IMR-90 (cell line): ENCODE measurements at regions not wholly inside any gene's neighbourhood (a gene's known extent, or its start where the extent isn't known, plus 50 kb on each side); places are given as distances from the start of the nearest gene placed in this dataset.

Experiments used
- ATAC-seq: fragments of 200-7000 bp; cut with Tn5 transposase; 2 replicates; pipeline ENCODE4 v1.9.1; 2020; ENCODE audit warnings: low read depth, mild to moderate bottlenecking, moderate library complexity
- BruUV-seq: library from RNA; stranded (reverse); fragments of 400-500 nt; replicated peaks from 2 replicates; lab custom pipeline; 2021; lab: Mats Ljungman, UMichigan
- CTCF ChIA-PET: fragments of 300-600 bp; formaldehyde crosslinking; extraction: SDS; loops from one replicate; lab custom pipeline; 2021; ENCODE audit warnings: antibody characterized with exemption; lab: Yijun Ruan, JAX
- POLR2A ChIA-PET: fragments of 300-600 bp; sonication (Branson Sonifier 250); formaldehyde crosslinking; loops from one replicate; lab custom pipeline; 2022; ENCODE audit warnings: antibody characterized with exemption; ENCODE audit not compliant: unreplicated experiment; lab: Charles Lee
- DNase-seq: peaks from one replicate; pipeline ENCODE4 v3.0.0; 2013
- H2AFZ ChIP-seq: replicated peaks from 2 replicates; pipeline ENCODE3; 2013; ENCODE audit warnings: low read length, mild to moderate bottlenecking; ENCODE audit not compliant: poor library complexity
- H2AK5ac ChIP-seq: 2 replicates; pipeline ENCODE4 v1.6.1; 2013; ENCODE audit warnings: low read depth, low read length, inconsistent platforms
- H2AK9ac ChIP-seq: replicated peaks from 2 replicates; pipeline ENCODE3; 2013; ENCODE audit warnings: mild to moderate bottlenecking, low read depth, low read length, moderate library complexity; ENCODE audit not compliant: poor library complexity
- H2BK120ac ChIP-seq: 2 replicates; pipeline ENCODE4 v1.6.1; 2013; ENCODE audit warnings: low read depth, low read length, inconsistent platforms
- H2BK15ac ChIP-seq: 3 replicates; pipeline ENCODE4 v1.6.1; 2013; ENCODE audit warnings: low read depth, low read length, inconsistent platforms
- H2BK20ac ChIP-seq: 2 replicates; pipeline ENCODE4 v1.6.1; 2013; ENCODE audit warnings: low read depth, mild to moderate bottlenecking, inconsistent platforms, low read length, moderate library complexity
- H2BK5ac ChIP-seq: 2 replicates; pipeline ENCODE4 v1.6.1; 2013; ENCODE audit warnings: mild to moderate bottlenecking, low read depth, low read length, inconsistent platforms; ENCODE audit not compliant: poor library complexity, severe bottlenecking
- H3K14ac ChIP-seq: replicated peaks from 2 replicates; pipeline ENCODE4 v1.6.1; 2013; ENCODE audit warnings: low read depth, low read length, inconsistent platforms
- H3K18ac ChIP-seq: 2 replicates; pipeline ENCODE4 v1.6.1; 2013; ENCODE audit warnings: low read depth, low read length, control low read depth
- H3K23ac ChIP-seq: 2 replicates; pipeline ENCODE4 v1.6.1; 2013; ENCODE audit warnings: low read depth, low read length, inconsistent platforms
- H3K27ac ChIP-seq: 2 replicates; pipeline ENCODE4 v1.5.1; 2013; ENCODE audit warnings: mild to moderate bottlenecking, control low read depth, low read length; ENCODE audit not compliant: insufficient read depth
- H3K27me3 ChIP-seq: 2 replicates; pipeline ENCODE4 v1.6.1; 2013; ENCODE audit warnings: low read length; ENCODE audit not compliant: control insufficient read depth, insufficient read depth
- H3K36me3 ChIP-seq: 2 replicates; pipeline ENCODE4 v1.6.1; 2013; ENCODE audit warnings: low read length, mixed read lengths; ENCODE audit not compliant: control insufficient read depth, insufficient read depth
- H3K4ac ChIP-seq: 2 replicates; pipeline ENCODE4 v1.6.1; 2013; ENCODE audit warnings: low read depth, low read length, inconsistent platforms
- H3K4me1 ChIP-seq: 2 replicates; pipeline ENCODE4 v1.6.1; 2013; ENCODE audit warnings: low read length, mixed read lengths; ENCODE audit not compliant: control insufficient read depth, insufficient read depth
- H3K4me2 ChIP-seq: 2 replicates; pipeline ENCODE4 v1.6.1; 2013; ENCODE audit warnings: low read depth, mild to moderate bottlenecking, control low read depth, low read length, moderate library complexity
- H3K4me3 ChIP-seq: 2 replicates; pipeline ENCODE4 v1.5.1; 2013; ENCODE audit warnings: low read depth, mild to moderate bottlenecking, control low read depth, low read length, moderate library complexity; ENCODE audit not compliant: insufficient read depth
- H3K56ac ChIP-seq: 2 replicates; pipeline ENCODE4 v1.6.1; 2013; ENCODE audit warnings: low read length, inconsistent platforms; ENCODE audit not compliant: insufficient read depth; ENCODE audit errors: extremely low read depth
- H3K79me1 ChIP-seq, 2 experiments: 2 replicates each; pipeline ENCODE4 v1.6.1; 2013; ENCODE audit warnings: low read length in 2 of 2, inconsistent platforms in 1 of 2, low read depth in 1 of 2
- H3K9ac ChIP-seq: 2 replicates; pipeline ENCODE4 v1.6.1; 2013; ENCODE audit warnings: low read depth, low read length, control low read depth
- H3K9me1 ChIP-seq: 2 replicates; pipeline ENCODE4 v1.6.1; 2013; ENCODE audit warnings: low read length, inconsistent platforms; ENCODE audit not compliant: insufficient read depth
- H3K9me3 ChIP-seq: 2 replicates; pipeline ENCODE4 v1.6.1; 2013; ENCODE audit warnings: low read length; ENCODE audit not compliant: control insufficient read depth, insufficient read depth
- H4K20me1 ChIP-seq: 2 replicates; pipeline ENCODE4 v1.6.1; 2013; ENCODE audit warnings: low read length, inconsistent platforms; ENCODE audit not compliant: insufficient read depth
- H4K5ac ChIP-seq: 2 replicates; pipeline ENCODE4 v1.6.1; 2013; ENCODE audit warnings: mild to moderate bottlenecking, low read depth, low read length, control low read depth
- H4K8ac ChIP-seq, 2 experiments: 2 replicates each; pipeline ENCODE4 v1.6.1; 2013; ENCODE audit warnings: low read depth in 2 of 2, low read length in 2 of 2, control low read depth in 1 of 2, inconsistent platforms in 1 of 2
- H4K91ac ChIP-seq: 2 replicates; pipeline ENCODE4 v1.6.1; 2013; ENCODE audit warnings: low read depth, low read length, inconsistent platforms; ENCODE audit not compliant: insufficient read depth
- BHLHE40 ChIP-seq: fragments of 150-350 bp; IDR thresholded peaks from 2 replicates; pipeline ENCODE4 v1.6.1; 2016; ENCODE audit warnings: mild to moderate bottlenecking, low read depth, low read length
- CHD1 ChIP-seq: IDR thresholded peaks from 2 replicates; pipeline ENCODE4 v1.6.1; 2012; ENCODE audit warnings: low read depth, low read length, improper control_type of control experiment
- ELK1 ChIP-seq: fragments of 150-350 bp; IDR thresholded peaks from 2 replicates; pipeline ENCODE4 v1.6.1; 2016; ENCODE audit warnings: low read depth, mild to moderate bottlenecking, low read length, moderate library complexity, borderline replicate concordance
- FOS ChIP-seq: fragments of 150-350 bp; IDR thresholded peaks from 2 replicates; pipeline ENCODE4 v1.6.1; 2016; ENCODE audit warnings: low read depth, low read length
- NFE2L2 ChIP-seq: fragments of 150-350 bp; IDR thresholded peaks from 2 replicates; pipeline ENCODE4 v1.6.1; 2016; ENCODE audit warnings: low read depth, mild to moderate bottlenecking, low read length
- POLR2A ChIP-seq: IDR thresholded peaks from 2 replicates; pipeline ENCODE4 v1.6.1; 2012; ENCODE audit warnings: mild to moderate bottlenecking, low read depth, low read length
- RFX5 ChIP-seq: IDR thresholded peaks from 2 replicates; pipeline ENCODE4 v1.8.0; 2012; ENCODE audit warnings: low read depth, mild to moderate bottlenecking, low read length, moderate library complexity
- SMC3 ChIP-seq: fragments of 150-350 bp; IDR thresholded peaks from 2 replicates; pipeline ENCODE4 v1.6.1; 2016; ENCODE audit warnings: low read depth, mild to moderate bottlenecking, antibody characterized with exemption, low read length, moderate library complexity
- WGBS, 2 experiments: methylation state at CpG; one replicate each; pipeline versions ENCODE4 v1.1.5 to v1.1.7; 2013; ENCODE audit warnings: missing lambda C conversion rate in 2 of 2; ENCODE audit not compliant: insufficient read length in 1 of 2; ENCODE audit errors: extremely low coverage in 2 of 2; 5-methylcytosine and 5-hydroxymethylcytosine counted together
- dilution Hi-C: fragments of 300-500 bp; cut with HindIII; formaldehyde crosslinking; loops from one replicate; pipeline ENCODE4 v1.14.3; 2018; ENCODE audit warnings: low sequenced_read_pairs; ENCODE audit not compliant: unreplicated experiment
- in situ Hi-C: fragments of 300-500 bp; cut with MboI; formaldehyde crosslinking; loops from 3 replicates; pipeline ENCODE4 v1.14.3; 2019; ENCODE audit warnings: low sequenced_read_pairs, inconsistent platforms, mixed read lengths
- intact Hi-C: fragments of 100-400 bp; cut with micrococcal nuclease; formaldehyde crosslinking; loops from 2 replicates; pipeline ENCODE4 v1.10.0; 2022
- TF ChIP-seq, protein P1 (sequence below): fragments of 150-350 bp; IDR thresholded peaks from 2 replicates; pipeline ENCODE4 v1.6.1; 2017; ENCODE audit warnings: mild to moderate bottlenecking, antibody characterized with exemption, low read length, low read depth

- Histone ChIP-seq H3K18ac (no peak overlapping the region), H3K4me1 (no peaks in the 10 kb centered on the region), H2BK5ac (no peak overlapping the region), H3K4ac (no peak overlapping the region), H2AFZ (no peak overlapping the region), H4K91ac (no peak overlapping the region), H2AK5ac (no peak overlapping the region), H4K5ac (no peak overlapping the region), H3K27me3 (no peaks in the 10 kb centered on the region), H3K9me1 (no peaks in the 10 kb centered on the region), H3K23ac (no peak overlapping the region), H3K79me1 (no peaks in the 10 kb centered on the region), H3K9ac (no peak overlapping the region), H3K36me3 (no peaks in the 10 kb centered on the region), H3K14ac (no peak overlapping the region), H4K20me1 (no peaks in the 10 kb centered on the region), H2BK120ac (no peak overlapping the region), H2AK9ac (no peak overlapping the region), H2BK20ac (no peak overlapping the region), H2BK15ac (no peak overlapping the region), H3K4me2 (no peak overlapping the region), H3K9me3 (no peaks in the 10 kb centered on the region), H4K8ac (no peak overlapping the region), H3K56ac (no peak overlapping the region), H3K4me3 (no peak overlapping the region), H3K27ac (no peak overlapping the region)
- in situ Hi-C loops (no loop called here), intact Hi-C loops (no loop called here), dilution Hi-C loops (no loop called here)
- ATAC-seq (no peak), DNase-seq (no peak)
- CTCF ChIA-PET, result interaction anchor here (0.7 kb wide), 1 partner anchor 207 kb away, joined by 3 read pairs; no protein-coding TSS in a partner anchor
- WGBS, 2 experiments, result 80% methylated on average over 4 of the region's 5 CpGs; no CpG with 5 or more reads in 1 of the 2 experiments
- TF ChIP-seq NFE2L2 (no peak), SMC3 (no peak), FOS (no peak), RFX5 (no peak), BHLHE40 (no peak), ELK1 (no peak), CHD1 (no peak), POLR2A (no peak)
- TF ChIP-seq, protein P1, sequence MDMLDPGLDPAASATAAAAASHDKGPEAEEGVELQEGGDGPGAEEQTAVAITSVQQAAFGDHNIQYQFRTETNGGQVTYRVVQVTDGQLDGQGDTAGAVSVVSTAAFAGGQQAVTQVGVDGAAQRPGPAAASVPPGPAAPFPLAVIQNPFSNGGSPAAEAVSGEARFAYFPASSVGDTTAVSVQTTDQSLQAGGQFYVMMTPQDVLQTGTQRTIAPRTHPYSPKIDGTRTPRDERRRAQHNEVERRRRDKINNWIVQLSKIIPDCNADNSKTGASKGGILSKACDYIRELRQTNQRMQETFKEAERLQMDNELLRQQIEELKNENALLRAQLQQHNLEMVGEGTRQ, result no peak
- POLR2A ChIA-PET, result no interaction called here
- no TSS peak for BruUV-seq
Observed at GRCh38 chr1:81323862-81324261, 476.9 kb upstream of the ADGRL2 start.
